ENCODE measurements at regions not wholly inside any gene's neighbourhood (a gene's known extent, or its start where the extent isn't known, plus 50 kb on each side); places are given as distances from the start of the nearest gene placed in this dataset.

DNA sequence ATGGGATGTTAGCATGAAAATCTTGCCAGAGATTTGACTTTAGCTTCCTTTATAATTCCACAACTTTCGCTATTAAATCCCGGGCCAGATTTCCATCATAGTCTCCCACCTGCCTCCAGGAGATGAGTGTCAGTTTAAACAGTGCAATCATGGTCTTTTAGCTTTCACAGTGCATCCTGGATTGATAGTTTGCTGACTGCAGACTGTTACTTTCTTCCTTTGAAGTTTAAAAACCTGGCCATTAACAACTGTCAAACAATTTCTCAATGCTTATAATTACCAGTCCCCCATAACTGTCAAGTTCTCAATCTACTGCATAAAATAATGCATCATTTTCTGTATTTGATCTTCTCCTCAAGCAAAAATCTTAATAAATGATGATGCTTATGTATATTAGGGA, 108.4 kb upstream of the FSTL5 start:
- ATAC-seq (ENCODE audit: insufficient read depth, low FRiP score) (no peak), DNase-seq (no peak)
- H3K4me1 ChIP-seq (ENCODE audit: control insufficient read depth in 5 of 5, insufficient read depth in 5 of 5, low read length in 5 of 5), result no peaks in the 10 kb centered on the region
- H3K9me3 ChIP-seq (ENCODE audit: control insufficient read depth in 4 of 4, insufficient read depth in 3 of 4, low read length in 3 of 4), result no peaks in the 10 kb centered on the region
- no peak overlapping the region for H3K27ac ChIP-seq (ENCODE audit: low read depth in 1 of 2, low read length in 1 of 2)
- H3K36me3 ChIP-seq (ENCODE audit: control insufficient read depth in 4 of 4, insufficient read depth in 4 of 4, low read length in 4 of 4), result no peaks in the 10 kb centered on the region
- H3K27me3 ChIP-seq (ENCODE audit: control insufficient read depth in 3 of 3, insufficient read depth in 3 of 3, low read length in 2 of 3), result no peaks in the 10 kb centered on the region
- WGBS, 2 donors, result 88 to 94% methylated on average over 2 of the region's 2 CpGs
- no peak overlapping the region for H3K4me3 ChIP-seq
- TF ChIP-seq, protein P1, sequence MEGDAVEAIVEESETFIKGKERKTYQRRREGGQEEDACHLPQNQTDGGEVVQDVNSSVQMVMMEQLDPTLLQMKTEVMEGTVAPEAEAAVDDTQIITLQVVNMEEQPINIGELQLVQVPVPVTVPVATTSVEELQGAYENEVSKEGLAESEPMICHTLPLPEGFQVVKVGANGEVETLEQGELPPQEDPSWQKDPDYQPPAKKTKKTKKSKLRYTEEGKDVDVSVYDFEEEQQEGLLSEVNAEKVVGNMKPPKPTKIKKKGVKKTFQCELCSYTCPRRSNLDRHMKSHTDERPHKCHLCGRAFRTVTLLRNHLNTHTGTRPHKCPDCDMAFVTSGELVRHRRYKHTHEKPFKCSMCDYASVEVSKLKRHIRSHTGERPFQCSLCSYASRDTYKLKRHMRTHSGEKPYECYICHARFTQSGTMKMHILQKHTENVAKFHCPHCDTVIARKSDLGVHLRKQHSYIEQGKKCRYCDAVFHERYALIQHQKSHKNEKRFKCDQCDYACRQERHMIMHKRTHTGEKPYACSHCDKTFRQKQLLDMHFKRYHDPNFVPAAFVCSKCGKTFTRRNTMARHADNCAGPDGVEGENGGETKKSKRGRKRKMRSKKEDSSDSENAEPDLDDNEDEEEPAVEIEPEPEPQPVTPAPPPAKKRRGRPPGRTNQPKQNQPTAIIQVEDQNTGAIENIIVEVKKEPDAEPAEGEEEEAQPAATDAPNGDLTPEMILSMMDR (IDR thresholded peaks at IDR 0.05; ENCODE audit: control extremely low read depth, extremely low read depth), result no peak
- H3K9ac ChIP-seq (ENCODE audit: insufficient read depth in 1 of 2, low read length in 2 of 2), result no peak overlapping the region

DNA sequence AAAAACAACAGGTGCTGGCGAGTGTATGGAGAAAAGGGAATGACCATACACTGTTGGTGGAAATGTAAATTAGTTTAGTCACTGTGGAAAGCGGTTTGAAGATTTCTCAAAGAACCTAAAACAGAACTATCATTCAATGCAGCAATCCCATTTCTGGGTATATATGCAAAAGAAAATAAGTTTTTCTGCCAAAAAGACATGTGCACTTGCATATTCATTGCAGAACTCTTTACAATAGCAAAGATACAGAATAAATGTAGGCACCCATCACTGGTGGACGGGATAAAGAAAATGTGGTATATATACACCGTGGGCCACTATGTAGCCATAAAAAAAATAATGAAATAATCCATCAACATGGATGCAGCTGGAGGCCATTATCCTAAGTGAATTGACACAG, 105.1 kb upstream of the FSTL5 start:
- H3K36me3 ChIP-seq (ENCODE audit: control insufficient read depth in 4 of 4, insufficient read depth in 4 of 4, low read length in 4 of 4), result no peaks in the 10 kb centered on the region
- ATAC-seq (ENCODE audit: insufficient read depth, low FRiP score), result no peak
- no peak overlapping the region for H3K27ac ChIP-seq (ENCODE audit: low read depth in 1 of 2, low read length in 1 of 2)
- TF ChIP-seq, protein P1 (IDR thresholded peaks at IDR 0.05; ENCODE audit: control extremely low read depth, extremely low read depth), result no peak
- H3K4me1 ChIP-seq (ENCODE audit: control insufficient read depth in 5 of 5, insufficient read depth in 5 of 5, low read length in 5 of 5), result no peaks in the 10 kb centered on the region
- peaks cover 0 to 9% (median 1%) of the 10 kb centered on the region in 4 donors for H3K9me3 ChIP-seq (ENCODE audit: control insufficient read depth in 4 of 4, insufficient read depth in 3 of 4, low read length in 3 of 4)
- H3K27me3 ChIP-seq (ENCODE audit: control insufficient read depth in 3 of 3, insufficient read depth in 3 of 3, low read length in 2 of 3), result no peaks in the 10 kb centered on the region
- H3K9ac ChIP-seq (ENCODE audit: insufficient read depth in 1 of 2, low read length in 2 of 2), result no peak overlapping the region
- no peak for DNase-seq
- 89 to 90% methylated on average over 4 of the region's 4 CpGs for WGBS, 2 donors
- H3K4me3 ChIP-seq, result no peak overlapping the region

DNA sequence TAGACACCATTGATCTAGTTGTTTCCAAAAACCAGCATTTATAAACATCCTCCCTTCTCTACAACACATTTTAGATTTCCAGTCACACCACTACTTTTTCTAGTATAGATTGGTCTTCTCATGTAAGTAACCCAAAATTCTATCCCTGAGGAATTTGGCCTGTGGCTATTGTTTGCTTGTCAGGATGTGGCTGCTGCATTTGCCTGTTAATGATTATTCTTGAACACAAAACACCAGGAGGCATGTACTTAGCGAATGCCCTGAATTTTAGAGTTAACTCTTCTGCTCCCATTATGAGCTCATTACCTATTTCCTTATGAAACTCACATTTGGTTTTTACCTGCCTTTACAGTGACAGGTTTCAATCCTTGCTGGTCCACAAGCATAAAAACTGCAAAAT, 102.0 kb upstream of the FSTL5 start:
- no peak overlapping the region for H3K27ac ChIP-seq (ENCODE audit: low read depth in 1 of 2, low read length in 1 of 2)
- H3K4me1 ChIP-seq (ENCODE audit: control insufficient read depth in 5 of 5, insufficient read depth in 5 of 5, low read length in 5 of 5), result no peaks in the 10 kb centered on the region
- H3K4me3 ChIP-seq, result no peak overlapping the region
- H3K9me3 ChIP-seq (ENCODE audit: control insufficient read depth in 4 of 4, insufficient read depth in 3 of 4, low read length in 3 of 4), result peaks cover 0 to 9% (median 2%) of the 10 kb centered on the region in 4 donors
- H3K36me3 ChIP-seq (ENCODE audit: control insufficient read depth in 4 of 4, insufficient read depth in 4 of 4, low read length in 4 of 4), result no peaks in the 10 kb centered on the region
- no peaks in the 10 kb centered on the region for H3K27me3 ChIP-seq (ENCODE audit: control insufficient read depth in 3 of 3, insufficient read depth in 3 of 3, low read length in 2 of 3)
- WGBS, 2 donors, result 62 to 71% methylated on average over 1 of the region's 1 CpG
- H3K9ac ChIP-seq (ENCODE audit: insufficient read depth in 1 of 2, low read length in 2 of 2), result no peak overlapping the region
- ATAC-seq (ENCODE audit: insufficient read depth, low FRiP score) (no peak), DNase-seq (no peak)
- TF ChIP-seq, protein P1 (IDR thresholded peaks at IDR 0.05; ENCODE audit: control extremely low read depth, extremely low read depth), result no peak

DNA sequence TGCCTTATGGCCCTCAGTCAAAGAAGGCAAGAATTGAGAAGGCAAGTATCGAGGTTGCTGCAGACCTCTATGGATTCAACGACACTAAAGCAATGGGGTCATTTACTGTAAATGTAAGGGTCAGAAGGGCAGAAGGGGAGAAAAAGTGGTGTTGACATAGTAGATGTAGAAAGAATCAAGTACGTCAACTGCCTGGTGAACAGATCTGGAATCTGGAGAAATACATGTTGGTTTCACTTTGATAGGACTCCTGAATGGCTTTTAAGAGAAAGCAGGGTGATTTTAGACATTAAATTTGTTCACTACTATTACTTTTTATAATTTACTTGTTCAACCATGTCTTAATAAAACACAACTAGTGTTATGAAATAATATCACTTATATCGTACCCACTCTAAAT, 81.3 kb upstream of the FSTL5 start:
- no peak overlapping the region for H3K27ac ChIP-seq (ENCODE audit: low read depth in 1 of 2, low read length in 1 of 2)
- TF ChIP-seq, protein P1 (IDR thresholded peaks at IDR 0.05; ENCODE audit: control extremely low read depth, extremely low read depth), result no peak
- DNase-seq (no peak), ATAC-seq (ENCODE audit: insufficient read depth, low FRiP score) (no peak)
- H3K4me3 ChIP-seq, result no peak overlapping the region
- no peaks in the 10 kb centered on the region for H3K36me3 ChIP-seq (ENCODE audit: control insufficient read depth in 4 of 4, insufficient read depth in 4 of 4, low read length in 4 of 4)
- no peaks in the 10 kb centered on the region for H3K27me3 ChIP-seq (ENCODE audit: control insufficient read depth in 3 of 3, insufficient read depth in 3 of 3, low read length in 2 of 3)
- H3K9ac ChIP-seq (ENCODE audit: insufficient read depth in 1 of 2, low read length in 2 of 2), result no peak overlapping the region
- no peaks in the 10 kb centered on the region for H3K4me1 ChIP-seq (ENCODE audit: control insufficient read depth in 5 of 5, insufficient read depth in 5 of 5, low read length in 5 of 5)
- 65 to 84% methylated on average over 4 of the region's 4 CpGs for WGBS, 2 donors
- no peaks in the 10 kb centered on the region for H3K9me3 ChIP-seq (ENCODE audit: control insufficient read depth in 4 of 4, insufficient read depth in 3 of 4, low read length in 3 of 4)

All from lung (tissue), 11 donors.